ENCODE measurements at regions not wholly inside any gene's neighbourhood (a gene's known extent, or its start where the extent isn't known, plus 50 kb on each side); places are given as distances from the start of the nearest gene placed in this dataset.

- ChIA-PET CTCF (no interaction called here), POLR2A (no interaction called here)
- no peak for DNase-seq (ENCODE audit: extremely low spot score)
- no peak for TF ChIP-seq FOXK2 (IDR thresholded peaks at IDR 0.05)
- TF ChIP-seq ELF4 (IDR thresholded peaks at IDR 0.05): no peak
- TF ChIP-seq L3MBTL2 (conservative IDR thresholded peaks at IDR 0.05): no peak
- no peak for TF ChIP-seq FOXM1 (IDR thresholded peaks at IDR 0.05; ENCODE audit: borderline replicate concordance)
- TF ChIP-seq FOXA1 (IDR thresholded peaks at IDR 0.05): no peak
- TF ChIP-seq ZNF384 (IDR thresholded peaks at IDR 0.05): no peak
- TF ChIP-seq, protein P1, sequence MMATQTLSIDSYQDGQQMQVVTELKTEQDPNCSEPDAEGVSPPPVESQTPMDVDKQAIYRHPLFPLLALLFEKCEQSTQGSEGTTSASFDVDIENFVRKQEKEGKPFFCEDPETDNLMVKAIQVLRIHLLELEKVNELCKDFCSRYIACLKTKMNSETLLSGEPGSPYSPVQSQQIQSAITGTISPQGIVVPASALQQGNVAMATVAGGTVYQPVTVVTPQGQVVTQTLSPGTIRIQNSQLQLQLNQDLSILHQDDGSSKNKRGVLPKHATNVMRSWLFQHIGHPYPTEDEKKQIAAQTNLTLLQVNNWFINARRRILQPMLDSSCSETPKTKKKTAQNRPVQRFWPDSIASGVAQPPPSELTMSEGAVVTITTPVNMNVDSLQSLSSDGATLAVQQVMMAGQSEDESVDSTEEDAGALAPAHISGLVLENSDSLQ (IDR thresholded peaks at IDR 0.05): no peak
- TF ChIP-seq HDGF (IDR thresholded peaks at IDR 0.05; ENCODE audit: borderline replicate concordance): no peak
- no peak for TF ChIP-seq ARNT (IDR thresholded peaks at IDR 0.05)
- no peak for TF ChIP-seq BHLHE40 (IDR thresholded peaks at IDR 0.05; ENCODE audit: borderline replicate concordance)
- no peak for TF ChIP-seq TARDBP (IDR thresholded peaks at IDR 0.05)
- no peak for TF ChIP-seq NFRKB (IDR thresholded peaks at IDR 0.05)
- TF ChIP-seq SUZ12 (IDR thresholded peaks at IDR 0.05): no peak
- no peak for TF ChIP-seq LEF1 (IDR thresholded peaks at IDR 0.05; ENCODE audit: borderline replicate concordance)
- TF ChIP-seq SP1 (IDR thresholded peaks at IDR 0.05): no peak
- TF ChIP-seq CTBP1 (IDR thresholded peaks at IDR 0.05; ENCODE audit: borderline replicate concordance): no peak
Measured at GRCh38 chr9:87086221-87086818, 139.0 kb upstream of the GAS1 start.

DNA sequence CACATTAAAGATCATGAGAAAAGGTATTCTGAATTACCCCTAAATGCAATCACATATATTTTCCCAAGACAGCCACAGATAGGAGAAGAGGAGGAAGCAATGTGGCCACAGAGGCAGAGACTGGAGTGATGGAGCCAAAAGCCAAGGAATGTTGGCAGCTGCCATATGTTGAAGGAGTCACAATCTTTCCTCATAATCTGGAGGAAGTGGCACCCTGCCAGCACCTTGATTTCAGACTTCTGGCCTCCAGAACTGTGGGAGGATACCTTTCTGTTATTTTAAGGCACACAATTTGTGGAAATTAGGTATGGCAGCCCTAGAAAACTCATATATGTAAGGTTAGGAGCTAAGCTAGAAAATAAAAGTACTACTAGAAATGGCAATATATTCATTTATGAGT lies 139.9 kb upstream of the GAS1 start:
- TF ChIP-seq, protein P1 (IDR thresholded peaks at IDR 0.05): no peak
- TF ChIP-seq TARDBP (IDR thresholded peaks at IDR 0.05): no peak
- TF ChIP-seq HDGF (IDR thresholded peaks at IDR 0.05; ENCODE audit: borderline replicate concordance): no peak
- no peak for TF ChIP-seq L3MBTL2 (conservative IDR thresholded peaks at IDR 0.05)
- DNase-seq (ENCODE audit: extremely low spot score): no peak
- CTCF ChIA-PET: no interaction called here
- POLR2A ChIA-PET: no interaction called here

DNA sequence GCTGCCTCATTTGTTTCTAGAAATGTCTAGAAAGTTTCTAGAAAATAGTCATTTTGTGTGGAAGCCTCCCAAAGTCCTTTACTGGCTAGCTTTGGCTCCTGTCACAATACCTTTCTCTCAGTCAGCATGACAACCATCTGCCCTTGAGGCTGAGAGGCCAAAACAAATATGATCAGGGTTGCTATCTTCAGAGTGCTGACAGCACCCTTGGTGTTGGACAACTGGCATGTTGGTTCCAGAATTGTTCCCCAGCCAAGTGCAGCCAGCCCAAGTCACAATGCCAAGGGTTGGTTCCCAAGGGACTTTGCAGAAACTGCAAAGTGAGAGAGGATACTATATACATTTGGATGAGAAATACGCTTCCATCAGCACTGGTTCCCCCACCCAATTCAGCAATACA lies 140.9 kb upstream of the GAS1 start:
- DNase-seq (ENCODE audit: extremely low spot score): no peak
- POLR2A ChIA-PET: no interaction called here
- TF ChIP-seq SP1 (IDR thresholded peaks at IDR 0.05): no peak
- TF ChIP-seq FOXM1 (IDR thresholded peaks at IDR 0.05; ENCODE audit: borderline replicate concordance): no peak
- no peak for TF ChIP-seq TARDBP (IDR thresholded peaks at IDR 0.05)
- no peak for TF ChIP-seq ELF4 (IDR thresholded peaks at IDR 0.05)
- TF ChIP-seq NFRKB (IDR thresholded peaks at IDR 0.05): no peak
- TF ChIP-seq ZNF384 (IDR thresholded peaks at IDR 0.05): no peak
- TF ChIP-seq FOXA1 (IDR thresholded peaks at IDR 0.05): no peak
- no peak for TF ChIP-seq CTBP1 (IDR thresholded peaks at IDR 0.05; ENCODE audit: borderline replicate concordance)
- TF ChIP-seq, protein P1 (IDR thresholded peaks at IDR 0.05): no peak
- no peak for TF ChIP-seq BHLHE40 (IDR thresholded peaks at IDR 0.05; ENCODE audit: borderline replicate concordance)
- no peak for TF ChIP-seq SUZ12 (IDR thresholded peaks at IDR 0.05)
- no peak for TF ChIP-seq L3MBTL2 (conservative IDR thresholded peaks at IDR 0.05)
- no peak for TF ChIP-seq HDGF (IDR thresholded peaks at IDR 0.05; ENCODE audit: borderline replicate concordance)
- no peak for TF ChIP-seq LEF1 (IDR thresholded peaks at IDR 0.05; ENCODE audit: borderline replicate concordance)
- CTCF ChIA-PET: no interaction called here

GRCh38 chr9:87088621-87089365 lies 141.5 kb upstream of the GAS1 start:
- no peak for DNase-seq (ENCODE audit: extremely low spot score)
- CTCF ChIA-PET: no interaction called here
- TF ChIP-seq SP1 (IDR thresholded peaks at IDR 0.05): no peak
- no peak for TF ChIP-seq FOXA1 (IDR thresholded peaks at IDR 0.05)
- no peak for TF ChIP-seq TARDBP (IDR thresholded peaks at IDR 0.05)
- TF ChIP-seq CTBP1 (IDR thresholded peaks at IDR 0.05; ENCODE audit: borderline replicate concordance): no peak
- TF ChIP-seq ELF4 (IDR thresholded peaks at IDR 0.05): no peak
- no peak for TF ChIP-seq ZNF384 (IDR thresholded peaks at IDR 0.05)
- POLR2A ChIA-PET: no interaction called here

- TF ChIP-seq SP1 (IDR thresholded peaks at IDR 0.05) (no peak), ARNT (IDR thresholded peaks at IDR 0.05) (no peak), NFRKB (IDR thresholded peaks at IDR 0.05) (no peak), LEF1 (IDR thresholded peaks at IDR 0.05; ENCODE audit: borderline replicate concordance) (no peak), FOXA1 (IDR thresholded peaks at IDR 0.05) (no peak), TARDBP (IDR thresholded peaks at IDR 0.05) (no peak), FOXK2 (IDR thresholded peaks at IDR 0.05) (no peak)
- TF ChIP-seq, protein P1 (IDR thresholded peaks at IDR 0.05): no peak
- CTCF ChIA-PET: interaction anchor here (1.6 kb wide), 1 partner anchor 450 kb away, joined by 3 read pairs; no protein-coding TSS in a partner anchor
- POLR2A ChIA-PET: no interaction called here
Measured at GRCh38 chr9:87089506-87089905, 142.2 kb upstream of the GAS1 start.

DNA sequence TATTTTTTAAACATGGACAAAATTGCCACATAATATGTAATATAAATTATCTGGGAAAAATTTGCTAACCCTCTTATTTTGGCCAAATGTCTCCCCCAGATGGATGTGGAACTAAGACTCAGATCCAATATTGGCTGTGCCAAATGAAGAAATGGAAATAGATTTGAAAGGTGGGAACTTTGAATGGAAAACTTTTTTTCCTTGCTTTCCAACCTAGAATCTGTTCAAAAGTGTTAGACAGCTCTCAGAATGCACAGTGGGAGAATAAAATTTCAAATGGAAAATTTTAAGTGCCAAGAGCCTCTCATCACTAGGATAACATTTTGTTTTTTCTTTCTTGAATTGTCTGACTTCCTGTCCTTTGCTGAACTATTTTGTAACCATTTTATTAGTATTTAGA lies 142.6 kb upstream of the GAS1 start:
- POLR2A ChIA-PET: no interaction called here

More at GRCh38 chr9:87089506-87089905, 142.2 kb upstream of the GAS1 start:
- DNase-seq (ENCODE audit: extremely low spot score): no peak

More for the DNA sequence above, 142.6 kb upstream of the GAS1 start:
- no peak for DNase-seq (ENCODE audit: extremely low spot score)
- TF ChIP-seq SP1 (IDR thresholded peaks at IDR 0.05) (no peak), ELF4 (IDR thresholded peaks at IDR 0.05) (no peak), LEF1 (IDR thresholded peaks at IDR 0.05; ENCODE audit: borderline replicate concordance) (no peak), FOXK2 (IDR thresholded peaks at IDR 0.05) (no peak), NFRKB (IDR thresholded peaks at IDR 0.05) (no peak), FOXA1 (IDR thresholded peaks at IDR 0.05) (no peak), ARNT (IDR thresholded peaks at IDR 0.05) (no peak), ZNF384 (IDR thresholded peaks at IDR 0.05) (no peak), TARDBP (IDR thresholded peaks at IDR 0.05) (no peak)
- TF ChIP-seq, protein P1 (IDR thresholded peaks at IDR 0.05): no peak
- CTCF ChIA-PET: interaction anchor here (1.6 kb wide), 1 partner anchor 450 kb away, joined by 3 read pairs; no protein-coding TSS in a partner anchor
